D721Med (cell line): ENCODE measurements at regions not wholly inside any gene's neighbourhood (a gene's known extent, or its start where the extent isn't known, plus 50 kb on each side); places are given as distances from the start of the nearest gene placed in this dataset.

Experiments used
- DNase-seq: peaks from one replicate; pipeline ENCODE4 v3.0.0; 2011; ENCODE audit warnings: low spot score; ENCODE audit not compliant: insufficient read length
- FAIRE-seq: peaks from 2 replicates; lab custom pipeline; 2011; peaks lifted over from hg19 to GRCh38; lab: Jason Lieb, UNC
- CTCF ChIP-seq: IDR thresholded peaks from 2 replicates; pipeline ENCODE4 v1.5.1; 2012; ENCODE audit warnings: mild to moderate bottlenecking, control low read depth; ENCODE audit not compliant: insufficient read depth; ENCODE audit errors: missing control alignments

- FAIRE-seq (no peak), DNase-seq (no peak)
- no peak for TF ChIP-seq CTCF
These were observed 220.5 kb downstream of the SLC6A15 start for GRCh38 chr12:84692071-84692470.

- FAIRE-seq = no peak
- DNase-seq = no peak
- no peak for TF ChIP-seq CTCF
These were observed 221.3 kb downstream of the SLC6A15 start for GRCh38 chr12:84691266-84691665.

GRCh38 chr12:84689638-84690037 lies 223.0 kb downstream of the SLC6A15 start:
- no peak for FAIRE-seq
- no peak for TF ChIP-seq CTCF

GRCh38 chr12:84685379-84685778 lies 227.2 kb downstream of the SLC6A15 start:
- TF ChIP-seq CTCF = no peak
- DNase-seq (no peak), FAIRE-seq (no peak)

More at GRCh38 chr12:84689638-84690037, 223.0 kb downstream of the SLC6A15 start:
- DNase-seq = no peak

- DNase-seq (no peak), FAIRE-seq (no peak)
- TF ChIP-seq CTCF = no peak
These were observed 235.8 kb downstream of the SLC6A15 start for GRCh38 chr12:84676787-84677186.

- TF ChIP-seq CTCF = no peak
- no peak for FAIRE-seq
- no peak for DNase-seq
These were observed 250.8 kb downstream of the SLC6A15 start for GRCh38 chr12:84661786-84662185.

DNA sequence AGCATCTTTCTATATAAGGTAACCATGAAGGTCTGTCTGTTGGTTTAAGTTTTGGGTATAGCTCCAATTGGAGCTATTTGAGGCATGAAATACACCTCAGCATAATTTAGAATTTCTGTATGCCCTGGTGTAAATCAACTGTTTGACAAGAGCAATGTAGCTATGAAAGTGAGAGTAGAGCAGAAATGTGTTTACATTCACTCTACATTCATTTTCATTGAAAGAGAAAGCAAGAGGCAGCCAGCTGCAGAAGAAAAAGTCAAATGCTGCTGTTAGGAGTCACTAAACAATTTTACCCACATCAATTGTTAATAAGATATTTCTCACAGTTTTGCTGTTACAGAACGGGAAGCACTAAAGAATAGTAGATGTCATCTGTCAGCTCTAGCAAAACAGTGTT lies 252.5 kb downstream of the SLC6A15 start:
- FAIRE-seq (no peak), DNase-seq (no peak)
- no peak for TF ChIP-seq CTCF
